PC-9 (cell line): ENCODE measurements at regions not wholly inside any gene's neighbourhood (a gene's known extent, or its start where the extent isn't known, plus 50 kb on each side); places are given as distances from the start of the nearest gene placed in this dataset.

ENCODE experiments used
- BruUV-seq: library from RNA; stranded (reverse); fragments of 400-500 nt; replicated peaks from 2 replicates; lab custom pipeline; 2021; lab: Mats Ljungman, UMichigan
- CTCF ChIA-PET: fragments of 300-600 bp; sonication (Branson Sonifier 250); formaldehyde crosslinking; loops from one replicate; lab custom pipeline; 2022; ENCODE audit warnings: antibody characterized with exemption; lab: Charles Lee
- POLR2A ChIA-PET: fragments of 300-600 bp; sonication (Branson Sonifier 250); formaldehyde crosslinking; loops from one replicate; lab custom pipeline; 2022; ENCODE audit warnings: antibody characterized with exemption; ENCODE audit not compliant: unreplicated experiment; lab: Charles Lee
- DNase-seq, 2 experiments: peaks; one replicate each; pipeline versions ENCODE4 v3.0.0 to v3.0.0-alpha.2; 2015 to 2022; ENCODE audit warnings: mixed read lengths in 1 of 2
- H2AFZ ChIP-seq: fragments of 200-600 bp; sonication (generic); 2 replicates; pipeline ENCODE4 v1.8.1; 2017; ENCODE audit warnings: antibody characterized with exemption
- H3F3A ChIP-seq: fragments of 200-600 bp; sonication (generic); 2 replicates; pipeline ENCODE4 v1.8.1; 2017; ENCODE audit warnings: antibody characterized with exemption, mild to moderate bottlenecking, low read depth; ENCODE audit not compliant: insufficient read depth
- H3K27ac ChIP-seq: fragments of 200-600 bp; sonication (generic); 2 replicates; pipeline ENCODE4 v1.6.1; 2016; ENCODE audit warnings: mixed run types
- H3K27me3 ChIP-seq: fragments of 200-600 bp; sonication (generic); 2 replicates; pipeline ENCODE4 v1.6.1; 2016; ENCODE audit warnings: low read depth, mixed run types; ENCODE audit not compliant: insufficient read depth
- H3K36me3 ChIP-seq: fragments of 200-600 bp; sonication (generic); 2 replicates; pipeline ENCODE4 v1.6.1; 2016; ENCODE audit warnings: low read depth, mixed run types
- H3K4me1 ChIP-seq: fragments of 200-600 bp; sonication (generic); replicated peaks from 2 replicates; pipeline ENCODE4 v1.6.1; 2016; ENCODE audit warnings: mixed run types; ENCODE audit not compliant: insufficient read depth
- H3K4me2 ChIP-seq: fragments of 200-600 bp; sonication (generic); 2 replicates; pipeline ENCODE4 v1.6.1; 2017; ENCODE audit warnings: mixed run types
- H3K4me3 ChIP-seq: fragments of 200-600 bp; sonication (generic); 2 replicates; pipeline ENCODE4 v1.6.1; 2016; ENCODE audit warnings: mixed run types
- H3K79me2 ChIP-seq: fragments of 200-600 bp; sonication (generic); 2 replicates; pipeline ENCODE4 v1.6.1; 2017; ENCODE audit warnings: low read depth, mixed run types
- H3K9me2 ChIP-seq: fragments of 200-600 bp; sonication (generic); 2 replicates; pipeline ENCODE4 v1.8.1; 2017; ENCODE audit warnings: mild to moderate bottlenecking; ENCODE audit not compliant: insufficient read depth
- H3K9me3 ChIP-seq: fragments of 200-600 bp; sonication (generic); 2 replicates; pipeline ENCODE4 v1.8.1; 2016; ENCODE audit warnings: low read depth; ENCODE audit not compliant: insufficient read depth
- H4K20me1 ChIP-seq: fragments of 200-600 bp; sonication (generic); 2 replicates; pipeline ENCODE4 v1.8.1; 2017; ENCODE audit not compliant: insufficient read depth
- CTCF ChIP-seq: fragments of 200-600 bp; sonication (generic); conservative IDR thresholded peaks from 2 replicates; pipeline ENCODE4 v1.6.1; 2017; ENCODE audit warnings: mixed run types, antibody characterized with exemption, mild to moderate bottlenecking, moderate library complexity
- EZH2 ChIP-seq: fragments of 200-600 bp; sonication (generic); IDR thresholded peaks from 2 replicates; pipeline ENCODE4 v1.8.0; 2017; ENCODE audit warnings: antibody characterized with exemption, low read depth
- intact Hi-C: fragments of 100-400 bp; cut with micrococcal nuclease; formaldehyde crosslinking; loops from one replicate; pipeline ENCODE4 v1.10.0; 2022; ENCODE audit not compliant: unreplicated experiment

- ChIA-PET CTCF (no interaction called here), POLR2A (no interaction called here)
- Histone ChIP-seq H3K36me3 (no peaks in the 10 kb centered on the region), H2AFZ (no peak overlapping the region), H3K4me1 (no peaks in the 10 kb centered on the region), H3K27ac (no peak overlapping the region), H3K9me3 (no peaks in the 10 kb centered on the region), H3K79me2 (no peaks in the 10 kb centered on the region), H3K4me3 (no peak overlapping the region), H4K20me1 (no peaks in the 10 kb centered on the region), H3K4me2 (no peak overlapping the region), H3F3A (no peaks in the 10 kb centered on the region), H3K9me2 (no peaks in the 10 kb centered on the region), H3K27me3 (peaks cover 8% of the 10 kb centered on the region; the same call in 1 of the 2 replicates)
- BruUV-seq: no TSS peak
- intact Hi-C loops: no loop called here
- no peak for TF ChIP-seq EZH2
- no peak for DNase-seq
Observed at GRCh38 chr12:115308918-115309317, 624.9 kb upstream of the TBX3 start.

GRCh38 chr12:115306380-115306779, 622.4 kb upstream of the TBX3 start:
- Histone ChIP-seq H3K36me3 (no peaks in the 10 kb centered on the region), H3K4me3 (no peak overlapping the region), H3K9me3 (no peaks in the 10 kb centered on the region), H3K4me2 (no peak overlapping the region), H3F3A (no peaks in the 10 kb centered on the region), H2AFZ (no peak overlapping the region), H3K79me2 (no peaks in the 10 kb centered on the region), H4K20me1 (no peaks in the 10 kb centered on the region), H3K27me3 (peaks cover 4% of the 10 kb centered on the region), H3K4me1 (no peaks in the 10 kb centered on the region), H3K9me2 (no peaks in the 10 kb centered on the region), H3K27ac (no peak overlapping the region)
- peak in 1 of 2 experiments; percentile 54 for DNase-seq
- TF ChIP-seq EZH2 (no peak), CTCF (no peak)
- POLR2A ChIA-PET: no interaction called here
- intact Hi-C loops: no loop called here
- CTCF ChIA-PET: no interaction called here
- BruUV-seq: no TSS peak

- DNase-seq: no peak
- Histone ChIP-seq H3K9me3 (no peaks in the 10 kb centered on the region), H3K4me3 (no peak overlapping the region), H3K27ac (no peak overlapping the region), H3K9me2 (no peaks in the 10 kb centered on the region), H4K20me1 (no peaks in the 10 kb centered on the region), H3K36me3 (no peaks in the 10 kb centered on the region), H3K79me2 (no peaks in the 10 kb centered on the region), H3K4me2 (no peak overlapping the region), H2AFZ (no peak overlapping the region), H3K27me3 (no peaks in the 10 kb centered on the region; the same call in none of the 2 replicates), H3F3A (no peaks in the 10 kb centered on the region), H3K4me1 (no peaks in the 10 kb centered on the region)
- no peak for TF ChIP-seq CTCF
- TF ChIP-seq EZH2: no peak
- BruUV-seq: no TSS peak
- CTCF ChIA-PET: no interaction called here
- POLR2A ChIA-PET: no interaction called here
- intact Hi-C loops: no loop called here
Observed at GRCh38 chr12:115305867-115306266, 621.9 kb upstream of the TBX3 start.

GRCh38 chr12:115305275-115305674, 621.3 kb upstream of the TBX3 start:
- POLR2A ChIA-PET: no interaction called here
- no peaks in the 10 kb centered on the region for H4K20me1 ChIP-seq
- H3K27ac ChIP-seq: no peak overlapping the region
- no peak overlapping the region for H3K4me2 ChIP-seq
- TF ChIP-seq EZH2 (no peak), CTCF (no peak)
- no peaks in the 10 kb centered on the region for H3K36me3 ChIP-seq
- H3K27me3 ChIP-seq: no peaks in the 10 kb centered on the region; the same call in none of the 2 replicates
- H3K9me2 ChIP-seq: no peaks in the 10 kb centered on the region
- no peak for DNase-seq
- H3K79me2 ChIP-seq: no peaks in the 10 kb centered on the region
- H2AFZ ChIP-seq: no peak overlapping the region
- intact Hi-C loops: no loop called here
- no peaks in the 10 kb centered on the region for H3K4me1 ChIP-seq
- no peaks in the 10 kb centered on the region for H3F3A ChIP-seq
- no TSS peak for BruUV-seq
- no peaks in the 10 kb centered on the region for H3K9me3 ChIP-seq
- CTCF ChIA-PET: no interaction called here
- H3K4me3 ChIP-seq: no peak overlapping the region
